ENCODE measurements at regions not wholly inside any gene's neighbourhood (a gene's known extent, or its start where the extent isn't known, plus 50 kb on each side); places are given as distances from the start of the nearest gene placed in this dataset.

DNA sequence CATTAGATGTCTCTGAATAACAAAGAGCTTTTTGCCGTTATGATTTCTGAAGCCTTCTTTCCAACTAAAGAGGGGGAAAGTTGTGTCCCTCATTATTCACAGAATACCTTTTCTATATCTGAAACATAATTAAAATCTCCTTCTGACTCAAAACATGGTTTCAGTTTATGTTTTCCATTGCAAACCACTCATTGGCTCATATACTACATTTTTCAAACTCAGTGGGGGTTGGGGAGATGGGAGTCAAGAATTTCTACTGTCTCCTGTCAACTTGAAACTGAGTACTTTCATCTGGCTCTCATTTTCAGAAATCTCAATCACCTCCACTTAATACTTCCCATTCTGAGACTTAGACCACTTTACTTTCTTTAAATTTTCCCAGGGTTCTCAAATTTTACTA, 1839.5 kb upstream of the PCDH10 start:
- WGBS, 2 donors: 73 to 81% methylated on average over 1 of the region's 1 CpG

GRCh38 chr4:131316086-131316485, 1833.0 kb upstream of the PCDH10 start:
- no peak for DNase-seq
- no peak for TF ChIP-seq POLR2A (IDR thresholded peaks at IDR 0.05)
- TF ChIP-seq, protein P1, sequence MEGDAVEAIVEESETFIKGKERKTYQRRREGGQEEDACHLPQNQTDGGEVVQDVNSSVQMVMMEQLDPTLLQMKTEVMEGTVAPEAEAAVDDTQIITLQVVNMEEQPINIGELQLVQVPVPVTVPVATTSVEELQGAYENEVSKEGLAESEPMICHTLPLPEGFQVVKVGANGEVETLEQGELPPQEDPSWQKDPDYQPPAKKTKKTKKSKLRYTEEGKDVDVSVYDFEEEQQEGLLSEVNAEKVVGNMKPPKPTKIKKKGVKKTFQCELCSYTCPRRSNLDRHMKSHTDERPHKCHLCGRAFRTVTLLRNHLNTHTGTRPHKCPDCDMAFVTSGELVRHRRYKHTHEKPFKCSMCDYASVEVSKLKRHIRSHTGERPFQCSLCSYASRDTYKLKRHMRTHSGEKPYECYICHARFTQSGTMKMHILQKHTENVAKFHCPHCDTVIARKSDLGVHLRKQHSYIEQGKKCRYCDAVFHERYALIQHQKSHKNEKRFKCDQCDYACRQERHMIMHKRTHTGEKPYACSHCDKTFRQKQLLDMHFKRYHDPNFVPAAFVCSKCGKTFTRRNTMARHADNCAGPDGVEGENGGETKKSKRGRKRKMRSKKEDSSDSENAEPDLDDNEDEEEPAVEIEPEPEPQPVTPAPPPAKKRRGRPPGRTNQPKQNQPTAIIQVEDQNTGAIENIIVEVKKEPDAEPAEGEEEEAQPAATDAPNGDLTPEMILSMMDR (IDR thresholded peaks at IDR 0.05): no peak
- no peaks in the 10 kb centered on the region for H3K27me3 ChIP-seq
- H3K4me3 ChIP-seq: no peak overlapping the region
- H3K36me3 ChIP-seq (ENCODE audit: low read depth, missing control alignments): no peaks in the 10 kb centered on the region
- WGBS, 2 donors: 84 to 87% methylated on average over 3 of the region's 3 CpGs
- no peaks in the 10 kb centered on the region for H3K9me3 ChIP-seq
- no peaks in the 10 kb centered on the region for H3K4me1 ChIP-seq
- no peak overlapping the region for H3K27ac ChIP-seq
- intact Hi-C loops (cut with DNase I; ENCODE audit: low total_unique reads): no loop called here

More for the DNA sequence above, 1839.5 kb upstream of the PCDH10 start:
- TF ChIP-seq POLR2A (IDR thresholded peaks at IDR 0.05): no peak
- TF ChIP-seq, protein P1 (IDR thresholded peaks at IDR 0.05): no peak
- Histone ChIP-seq H3K27me3 (no peaks in the 10 kb centered on the region), H3K27ac (no peak overlapping the region), H3K36me3 (ENCODE audit: low read depth, missing control alignments) (no peaks in the 10 kb centered on the region), H3K9me3 (no peaks in the 10 kb centered on the region), H3K4me3 (no peak overlapping the region), H3K4me1 (no peaks in the 10 kb centered on the region)
- no peak for DNase-seq
- intact Hi-C loops (cut with DNase I; ENCODE audit: low total_unique reads): no loop called here

GRCh38 chr4:131337936-131338335, 1811.2 kb upstream of the PCDH10 start:
- intact Hi-C loops (cut with DNase I; ENCODE audit: low total_unique reads): no loop called here
- no peak overlapping the region for H3K4me3 ChIP-seq
- WGBS, 2 donors: 69 to 77% methylated on average over 2 of the region's 2 CpGs
- no peak for DNase-seq
- H3K27me3 ChIP-seq: no peaks in the 10 kb centered on the region
- no peak for TF ChIP-seq POLR2A (IDR thresholded peaks at IDR 0.05)
- H3K9me3 ChIP-seq: no peaks in the 10 kb centered on the region
- no peak overlapping the region for H3K27ac ChIP-seq
- H3K36me3 ChIP-seq (ENCODE audit: low read depth, missing control alignments): no peaks in the 10 kb centered on the region
- H3K4me1 ChIP-seq: no peaks in the 10 kb centered on the region

GRCh38 chr4:131339137-131339536, 1810.0 kb upstream of the PCDH10 start:
- Histone ChIP-seq H3K27me3 (no peaks in the 10 kb centered on the region), H3K36me3 (ENCODE audit: low read depth, missing control alignments) (no peaks in the 10 kb centered on the region), H3K4me3 (no peak overlapping the region), H3K4me1 (no peaks in the 10 kb centered on the region), H3K27ac (no peak overlapping the region), H3K9me3 (no peaks in the 10 kb centered on the region)
- intact Hi-C loops (cut with DNase I; ENCODE audit: low total_unique reads): no loop called here
- WGBS, 2 donors: 80 to 84% methylated on average over 2 of the region's 2 CpGs
- no peak for DNase-seq
- TF ChIP-seq POLR2A (IDR thresholded peaks at IDR 0.05): no peak
- TF ChIP-seq, protein P1 (IDR thresholded peaks at IDR 0.05): no peak

GRCh38 chr4:131344761-131345160, 1804.3 kb upstream of the PCDH10 start:
- Histone ChIP-seq H3K9me3 (no peaks in the 10 kb centered on the region), H3K4me1 (no peaks in the 10 kb centered on the region), H3K27ac (no peak overlapping the region), H3K27me3 (no peaks in the 10 kb centered on the region), H3K36me3 (ENCODE audit: low read depth, missing control alignments) (no peaks in the 10 kb centered on the region), H3K4me3 (no peak overlapping the region)
- WGBS, 2 donors: 73 to 79% methylated on average over 2 of the region's 2 CpGs
- TF ChIP-seq POLR2A (IDR thresholded peaks at IDR 0.05): no peak
- TF ChIP-seq, protein P1 (IDR thresholded peaks at IDR 0.05): no peak
- intact Hi-C loops (cut with DNase I; ENCODE audit: low total_unique reads): no loop called here
- no peak for DNase-seq

All from testis (tissue), 2 donors.